Stimulated activated CD4-positive, alpha-beta T cell treated with anti-CD3 and anti-CD28 coated beads, Interleukin-12 subunit alpha, Interleukin-12 subunit beta, amount 100 ng/mL, for 4 hours (primary cell): ENCODE measurements at regions not wholly inside any gene's neighbourhood (a gene's known extent, or its start where the extent isn't known, plus 50 kb on each side); places are given as distances from the start of the nearest gene placed in this dataset.
"Not testable (repeated sequence)": the region's sequence is repeated elsewhere in the genome, so short reads cannot be mapped to it uniquely, and the experiment has no call there.

ENCODE experiments used
- DNase-seq: peaks from one replicate; pipeline ENCODE4 v3.0.0-alpha.2; 2020

DNA sequence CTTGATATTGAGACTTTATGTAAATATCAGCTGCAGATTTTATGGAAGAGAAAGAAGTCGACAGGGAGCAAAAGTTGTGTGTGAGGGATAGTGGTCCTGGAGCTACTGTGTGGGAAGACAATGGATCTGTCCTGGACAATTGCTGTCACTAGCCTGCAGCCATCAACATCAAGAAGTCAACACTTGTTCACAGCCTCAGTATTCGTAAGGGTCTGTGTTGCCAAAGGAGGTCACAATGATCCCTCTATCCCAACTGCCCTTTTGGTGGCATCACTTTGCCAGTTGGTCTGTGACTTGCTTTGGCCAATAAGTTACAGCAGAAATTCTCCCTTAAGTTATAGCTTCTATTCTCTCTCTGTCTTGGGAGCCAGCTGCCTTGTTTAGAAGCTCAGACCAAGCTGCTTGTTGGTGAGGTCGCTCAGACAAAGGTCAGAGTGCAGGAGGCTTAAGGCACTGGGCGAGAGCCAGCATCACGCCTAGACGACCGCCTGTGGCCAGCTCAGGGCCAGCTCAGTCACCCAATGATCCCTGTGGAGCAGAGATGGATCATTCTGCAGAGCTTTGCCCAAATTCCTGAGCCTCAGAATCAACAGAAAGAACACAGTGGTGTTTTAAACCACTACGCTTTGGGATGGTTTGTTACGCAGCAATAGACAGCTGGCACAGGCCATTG lies 134.9 kb downstream of the RHOU start:
- DNase-seq: no peak

- DNase-seq: no peak
These were observed 136.2 kb downstream of the RHOU start for GRCh38 chr1:228871314-228872061.

DNA sequence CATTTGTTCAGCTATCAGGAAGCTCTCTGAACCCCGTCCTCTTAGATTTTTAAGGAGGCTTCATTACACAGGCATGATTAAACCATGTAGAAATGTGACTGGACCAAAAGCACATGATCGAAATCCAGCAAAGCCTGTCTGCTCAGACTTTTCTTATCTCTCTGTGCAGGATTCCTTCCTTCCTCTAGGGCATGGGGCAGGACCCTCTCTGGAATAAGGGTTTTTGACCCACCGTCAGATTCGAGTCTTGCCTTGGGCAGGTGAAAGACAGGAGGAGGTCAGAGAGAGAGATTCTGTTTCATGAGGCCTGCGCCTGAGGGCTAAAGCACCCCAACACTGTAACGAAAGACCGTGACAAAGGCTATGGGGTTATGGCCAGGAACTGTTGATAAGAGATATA lies 136.8 kb downstream of the RHOU start:
- DNase-seq: no peak

GRCh38 chr1:228873709-228874108 lies 138.4 kb downstream of the RHOU start:
- no peak for DNase-seq

- DNase-seq: no peak
These were observed 140.5 kb downstream of the RHOU start for GRCh38 chr1:228875741-228876140.

GRCh38 chr1:228876187-228876586 lies 140.9 kb downstream of the RHOU start:
- DNase-seq: no peak

- no peak for DNase-seq
These were observed 143.9 kb downstream of the RHOU start for GRCh38 chr1:228879164-228879563.

GRCh38 chr1:228882041-228882770 lies 146.9 kb downstream of the RHOU start:
- DNase-seq: no peak

- DNase-seq: no peak
These were observed 147.6 kb downstream of the RHOU start for GRCh38 chr1:228882771-228883450.

GRCh38 chr1:228883535-228883934 lies 148.3 kb downstream of the RHOU start:
- DNase-seq: no peak

DNA sequence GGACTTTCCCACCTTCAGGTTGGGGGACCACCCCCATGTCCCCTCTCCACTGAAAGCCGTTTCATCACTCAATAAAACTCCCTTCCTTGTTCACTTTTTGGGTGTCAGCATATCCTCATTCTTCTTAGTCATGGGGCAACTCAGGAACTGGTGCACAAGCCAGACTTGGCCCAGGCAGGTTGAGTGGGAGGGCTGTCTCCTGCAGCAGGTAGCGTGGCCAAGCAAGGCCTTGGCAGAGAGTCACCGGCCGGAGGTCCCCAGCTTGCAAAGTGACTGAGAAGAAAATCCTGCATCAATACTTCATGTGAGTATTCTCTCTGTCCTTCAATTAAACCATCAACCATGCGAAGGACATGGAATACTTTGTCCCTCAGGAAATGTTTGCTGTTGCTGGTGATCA lies 148.9 kb downstream of the RHOU start:
- no peak for DNase-seq

GRCh38 chr1:228884615-228885566 lies 149.6 kb downstream of the RHOU start:
- no peak for DNase-seq

DNA sequence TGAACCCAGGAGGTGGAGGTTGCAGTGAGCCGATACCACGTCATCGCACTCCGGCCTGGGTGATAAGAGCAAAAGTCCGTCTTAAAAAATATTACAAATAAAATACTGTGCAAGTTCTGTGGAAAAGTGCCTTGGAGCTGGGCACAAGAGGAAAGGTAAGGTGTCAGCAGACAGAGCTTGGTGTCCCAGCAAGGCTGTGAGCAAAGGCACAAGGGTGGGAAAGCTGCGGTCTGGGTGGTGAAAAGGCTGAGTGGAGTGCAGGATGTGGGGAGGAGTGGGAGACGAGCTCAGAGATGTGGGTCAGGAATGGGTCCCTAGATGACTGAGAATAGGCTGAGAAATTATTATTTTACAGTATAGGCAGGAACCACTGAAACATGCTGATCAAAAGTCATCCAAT lies 150.6 kb downstream of the RHOU start:
- no peak for DNase-seq

- no peak for DNase-seq
These were observed 151.8 kb downstream of the RHOU start for GRCh38 chr1:228887101-228887500.

- no peak for DNase-seq
These were observed 152.7 kb downstream of the RHOU start for GRCh38 chr1:228887960-228888359.

DNA sequence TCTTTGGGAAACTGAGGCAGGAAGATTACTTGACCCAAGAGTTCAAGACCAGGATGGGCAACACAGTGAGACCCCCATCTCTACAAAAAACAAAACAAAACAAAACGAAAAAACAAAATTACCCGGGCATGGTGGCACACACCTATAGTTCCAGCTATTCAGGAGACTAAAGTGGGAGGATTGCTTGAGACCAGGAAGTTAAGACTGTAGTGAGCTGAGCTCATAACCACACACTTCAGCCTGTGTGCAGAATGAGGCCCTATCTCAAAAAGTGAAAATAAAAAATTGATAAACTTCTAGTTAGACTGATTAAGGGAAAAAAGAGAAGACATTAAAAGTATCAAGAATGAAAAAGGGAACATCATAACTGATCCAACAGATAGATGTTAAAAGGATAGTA lies 154.0 kb downstream of the RHOU start:
- DNase-seq: no peak

GRCh38 chr1:228891272-228892034 lies 156.2 kb downstream of the RHOU start:
- DNase-seq: no peak

- DNase-seq: not testable (repeated sequence)
These were observed 156.9 kb downstream of the RHOU start for GRCh38 chr1:228892200-228892599.

DNA sequence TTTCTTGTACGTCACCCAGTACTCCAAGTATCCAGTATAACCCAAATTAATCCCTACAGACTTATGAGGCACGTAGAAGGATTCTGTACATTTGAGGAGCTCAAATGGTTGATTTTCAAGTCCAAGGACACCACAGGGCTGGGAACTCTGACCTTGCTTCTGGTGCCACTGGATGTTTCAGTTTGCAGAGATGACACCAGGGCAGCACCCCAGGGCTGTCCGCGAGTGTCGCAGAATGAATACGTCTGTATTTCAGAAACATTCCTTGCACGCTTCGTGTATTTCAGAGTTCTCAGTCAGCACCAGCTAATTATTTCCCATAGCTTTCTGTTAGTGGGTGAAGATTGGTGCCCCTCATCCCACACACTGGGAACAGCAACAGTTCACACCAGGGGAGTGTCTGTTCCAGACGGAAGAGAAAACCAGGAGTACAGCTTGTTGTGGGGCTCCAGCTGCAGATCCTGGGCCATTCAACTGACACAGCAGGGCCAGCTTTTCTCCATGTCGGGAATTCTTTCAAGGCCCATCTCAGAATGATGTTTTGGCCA lies 159.2 kb downstream of the RHOU start:
- DNase-seq: no peak

GRCh38 chr1:228897901-228898300 lies 162.6 kb downstream of the RHOU start:
- DNase-seq: no peak

- no peak for DNase-seq
These were observed 163.3 kb downstream of the RHOU start for GRCh38 chr1:228898582-228898992.
